CD4-positive, alpha-beta T cell treated with Interleukin-6 at 100 ng/mL for 8 hours (primary cell): ENCODE measurements at regions not wholly inside any gene's neighbourhood (a gene's known extent, or its start where the extent isn't known, plus 50 kb on each side); places are given as distances from the start of the nearest gene placed in this dataset.
"Not testable (repeated sequence)": the region's sequence is repeated elsewhere in the genome, so short reads cannot be mapped to it uniquely, and the experiment has no call there.

Source experiments
- DNase-seq: peaks from one replicate; pipeline ENCODE4 v3.0.0-alpha.2; 2020; ENCODE audit warnings: mixed read lengths, low spot score

DNA sequence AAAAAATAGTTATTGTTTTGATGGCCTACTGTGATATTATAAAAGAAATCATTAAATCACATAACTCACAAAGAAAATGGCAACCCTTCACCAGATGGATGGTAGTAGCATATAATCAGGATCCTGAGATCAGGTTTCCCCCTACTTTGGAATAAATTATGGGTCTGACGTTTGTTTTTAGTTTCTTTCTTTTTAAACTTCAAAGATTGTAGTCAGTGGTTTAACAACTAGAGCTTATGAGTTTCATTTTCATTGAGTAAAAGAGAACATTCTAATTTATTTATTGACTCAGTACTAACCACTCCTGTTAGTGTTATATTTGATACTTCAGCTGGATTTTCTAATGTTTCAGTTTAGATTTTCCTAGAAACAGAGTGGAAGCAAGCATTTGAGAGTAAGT lies 218.0 kb upstream of the PCSK5 start:
- DNase-seq, result no peak

DNA sequence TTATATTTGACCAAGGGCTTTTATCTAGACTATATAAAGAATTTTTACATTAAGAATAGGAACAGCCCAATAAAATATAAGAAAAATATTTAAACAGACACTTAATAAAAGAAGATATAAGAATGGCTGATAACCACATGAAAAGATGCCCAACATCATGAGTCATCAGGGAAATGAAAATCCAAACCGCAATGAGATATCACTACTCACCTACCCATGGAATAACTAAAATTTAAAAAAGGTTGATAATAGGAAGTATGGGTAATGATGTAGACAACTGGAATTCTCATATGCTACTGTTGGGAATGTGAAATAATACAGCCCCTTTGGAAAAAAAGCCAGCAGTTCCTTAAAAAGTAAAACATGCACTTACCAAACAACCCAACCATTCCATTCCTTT lies 206.9 kb upstream of the PCSK5 start:
- DNase-seq, result no peak

DNA sequence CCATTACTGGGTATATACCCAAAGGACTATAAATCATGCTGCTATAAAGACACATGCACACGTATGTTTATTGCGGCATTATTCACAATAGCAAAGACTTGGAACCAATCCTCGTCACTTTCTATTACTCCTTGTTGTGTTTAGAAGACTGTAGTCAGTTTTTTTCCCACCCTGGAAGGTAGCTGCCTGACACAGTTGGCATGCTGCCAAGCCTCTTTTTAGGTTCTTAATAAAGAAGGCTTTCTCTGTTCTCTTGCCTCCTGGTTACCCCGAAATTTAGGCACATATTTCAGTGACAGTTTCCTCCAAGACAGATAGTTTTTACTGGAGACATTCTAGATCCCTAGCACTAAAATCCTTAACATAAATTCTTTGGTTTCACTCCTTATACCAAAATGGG lies 205.4 kb upstream of the PCSK5 start:
- DNase-seq, result no peak

DNA sequence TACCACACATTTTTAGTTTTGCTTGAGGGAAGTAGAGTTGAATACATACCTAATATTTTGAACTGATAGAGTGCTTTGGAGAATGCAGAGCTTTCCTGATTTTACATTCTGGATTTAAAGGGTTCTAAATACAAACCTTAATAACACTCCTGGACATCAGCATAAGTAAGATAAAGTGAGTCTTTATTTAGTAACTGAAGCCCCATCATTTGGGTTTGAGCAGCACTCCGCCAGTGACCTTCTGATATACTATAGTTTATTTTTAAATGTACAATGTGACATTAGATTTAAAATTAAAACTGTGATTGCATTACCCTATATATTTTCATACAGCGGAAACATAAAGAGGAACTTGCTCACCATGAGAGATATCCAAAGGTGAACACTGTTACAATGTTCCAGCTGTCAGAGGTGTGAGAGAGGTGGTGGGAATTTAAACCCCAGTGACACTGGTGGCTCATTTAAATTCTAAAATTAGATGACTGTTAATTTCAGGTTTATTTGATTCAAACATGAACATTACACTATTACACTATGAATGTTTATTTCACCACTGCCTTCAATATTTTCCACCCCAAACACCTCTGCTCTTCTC lies 203.0 kb upstream of the PCSK5 start:
- DNase-seq, result no peak

DNA sequence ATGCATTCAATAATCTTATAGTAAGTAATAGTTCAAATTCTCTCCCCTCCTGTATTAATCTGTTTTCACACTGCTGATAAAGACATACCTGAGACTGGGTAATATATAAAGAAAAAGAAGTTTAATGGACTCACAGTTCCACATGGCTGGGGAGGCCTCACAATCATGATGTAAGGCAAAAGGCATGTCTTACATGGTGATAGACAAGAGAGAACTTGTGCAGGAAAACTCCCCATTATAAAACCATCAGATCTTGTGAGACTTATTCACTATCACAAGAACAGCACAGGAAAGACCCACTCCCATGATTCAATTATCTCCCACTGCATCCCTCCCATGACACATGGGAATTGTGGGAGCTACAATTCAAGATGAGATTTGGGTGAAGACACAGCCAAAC lies 199.9 kb upstream of the PCSK5 start:
- not testable (repeated sequence) for DNase-seq

DNA sequence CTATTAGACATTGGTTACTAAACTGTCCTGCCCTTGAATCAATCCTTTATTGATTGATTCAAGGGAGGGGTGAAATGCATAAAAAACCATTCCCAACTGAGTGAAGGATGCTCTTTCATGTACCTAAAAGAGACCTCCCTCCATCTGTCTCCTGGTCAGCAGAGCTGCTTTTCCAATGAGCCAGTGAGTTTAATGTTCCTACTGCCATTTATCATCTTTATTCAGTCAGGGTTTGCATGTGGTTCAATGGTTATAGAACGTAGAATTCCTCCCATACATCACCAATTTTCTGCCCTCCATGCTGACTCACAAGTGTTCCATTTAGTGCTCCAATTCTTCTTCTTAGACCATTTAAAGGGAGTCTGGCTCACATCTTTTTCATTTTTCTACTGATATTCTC lies 199.1 kb upstream of the PCSK5 start:
- DNase-seq, result no peak

DNA sequence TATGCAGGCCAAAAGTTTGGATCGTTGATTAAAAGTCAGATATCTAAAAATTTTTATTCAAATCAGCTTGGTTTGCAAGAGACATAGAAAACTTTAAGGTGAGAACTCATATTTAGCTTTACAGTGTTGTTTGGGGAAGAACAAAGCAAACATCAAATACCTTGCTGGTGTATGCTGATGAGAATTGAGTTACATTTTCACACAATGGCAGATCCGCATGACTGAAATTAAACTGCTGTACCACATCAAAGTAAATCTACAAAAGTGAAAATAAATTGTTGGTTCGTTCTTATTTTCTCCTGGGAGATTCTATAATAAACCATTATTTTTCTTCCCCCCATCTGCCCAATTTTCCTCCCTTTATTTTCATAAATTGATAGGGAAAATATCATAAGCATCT lies 198.2 kb upstream of the PCSK5 start:
- DNase-seq, result no peak

DNA sequence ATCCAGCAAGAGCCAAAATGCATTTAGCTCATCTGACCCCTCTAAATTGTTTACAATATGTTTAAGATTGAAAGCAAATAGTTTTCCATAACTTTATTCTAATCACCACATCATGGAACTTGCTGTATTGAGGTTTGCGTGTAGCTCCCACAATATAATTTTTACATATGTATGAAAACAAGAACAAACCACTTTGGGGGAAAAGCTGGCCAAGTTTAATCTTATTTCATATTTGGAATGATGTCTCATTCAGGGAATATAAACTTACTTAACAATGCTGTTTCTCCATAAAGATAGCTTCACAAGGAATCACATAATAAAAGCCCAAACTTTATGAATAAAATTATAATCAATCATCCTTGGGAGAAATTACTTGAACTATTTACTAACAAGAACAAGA lies 194.6 kb upstream of the PCSK5 start:
- no peak for DNase-seq

DNA sequence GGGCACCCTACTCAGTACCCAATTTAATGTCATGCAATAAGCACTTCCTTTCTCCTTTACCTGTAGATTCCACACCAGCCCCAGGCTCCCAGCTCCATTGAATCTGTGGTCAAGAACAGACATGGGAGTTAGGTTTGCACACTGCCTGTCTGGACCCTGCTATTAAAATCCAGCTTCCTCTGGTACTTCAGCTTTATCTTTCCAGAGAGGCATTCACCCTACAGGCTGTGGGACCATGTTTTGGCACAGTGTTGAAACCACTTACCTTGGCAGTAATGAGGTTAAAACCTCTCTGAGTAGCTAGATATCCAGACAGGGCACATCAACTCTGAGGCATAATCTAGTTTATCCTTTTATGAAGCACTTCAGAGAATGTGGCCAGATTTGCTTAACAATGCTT lies 191.5 kb upstream of the PCSK5 start:
- no peak for DNase-seq

DNA sequence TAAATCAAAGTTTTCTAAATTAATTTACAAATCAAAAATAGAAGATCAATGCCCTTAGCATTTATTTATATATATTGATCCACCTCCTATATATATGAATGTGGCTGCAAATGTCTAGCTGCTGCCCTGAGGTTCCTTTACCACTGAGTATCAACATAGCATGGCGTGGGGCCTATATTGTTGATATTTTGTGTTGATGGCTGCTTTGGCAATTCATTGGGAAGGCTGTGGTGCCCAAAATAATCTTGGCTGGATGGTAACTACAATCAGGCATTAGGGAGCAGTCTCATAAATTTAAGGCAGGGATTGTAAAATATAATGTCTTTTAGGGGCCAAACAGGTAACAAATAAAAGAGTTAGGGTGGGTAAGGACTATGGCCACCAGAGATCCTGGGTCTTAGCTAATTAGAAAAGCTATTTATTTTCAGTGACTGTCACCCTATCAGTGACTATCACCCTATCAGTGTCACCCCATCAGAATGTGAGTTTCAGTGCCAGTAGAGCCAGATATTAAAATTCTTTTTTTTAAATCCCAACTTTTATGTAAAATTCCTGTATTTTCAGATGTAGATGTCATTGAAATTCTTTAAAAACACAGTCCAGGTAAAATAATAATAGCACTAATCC lies 190.7 kb upstream of the PCSK5 start:
- DNase-seq, result no peak

DNA sequence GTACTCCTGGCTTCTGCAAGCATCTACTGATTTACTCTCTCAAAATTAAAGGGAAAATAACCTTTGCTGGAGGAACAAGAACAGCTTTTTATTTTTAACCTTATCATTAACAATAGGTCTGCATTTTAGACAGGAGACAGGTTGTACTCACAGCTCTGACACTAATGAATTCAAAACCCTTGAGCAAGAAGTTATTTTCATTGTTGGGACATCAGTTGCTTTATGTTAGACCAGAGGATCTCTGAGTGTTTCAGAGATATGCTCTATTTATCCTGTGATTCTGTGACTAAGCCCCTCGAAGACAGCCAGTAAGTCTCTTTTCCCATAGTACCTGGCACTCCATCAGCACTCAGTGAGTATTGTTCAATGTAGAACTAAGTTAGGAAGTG lies 190.2 kb upstream of the PCSK5 start:
- DNase-seq, result no peak

DNA sequence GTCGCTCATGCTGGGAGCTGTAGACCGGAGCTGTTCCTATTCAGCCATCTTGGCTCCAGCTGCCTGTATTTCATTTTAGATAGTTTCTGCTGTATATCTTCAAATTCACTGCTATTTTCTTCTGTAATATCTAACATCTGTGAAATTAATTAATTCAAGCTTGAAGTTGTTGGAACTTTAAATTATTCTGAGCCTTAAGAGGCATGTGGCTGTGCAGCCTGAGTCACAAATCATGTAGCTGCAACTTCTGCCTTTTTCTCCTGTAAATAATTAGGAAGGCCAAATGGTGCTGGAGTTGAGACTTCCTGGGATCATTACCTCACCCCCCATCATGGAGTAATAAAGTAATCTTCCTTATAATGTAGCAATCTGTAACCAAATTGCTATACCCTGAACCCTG lies 183.3 kb upstream of the PCSK5 start:
- DNase-seq, result no peak

DNA sequence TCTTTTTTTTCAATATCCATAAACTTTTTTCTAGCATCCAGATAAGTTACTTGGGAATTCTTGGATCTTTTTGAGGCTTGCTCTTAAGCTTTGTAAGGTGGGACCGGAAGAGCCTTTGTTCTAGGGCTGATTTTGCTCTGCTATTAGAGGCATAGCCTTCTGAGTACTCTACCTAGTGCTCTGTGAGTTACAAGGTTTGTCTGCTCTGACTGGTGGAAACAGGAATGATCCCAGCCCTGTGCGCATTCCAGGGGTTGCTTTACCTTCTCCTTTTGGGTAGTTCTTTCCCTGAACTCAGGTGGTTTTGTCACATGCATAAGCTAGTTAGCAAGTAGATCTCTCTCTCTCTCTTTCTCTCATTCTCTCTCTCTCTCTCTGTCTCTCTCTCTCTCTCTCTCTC lies 180.8 kb upstream of the PCSK5 start:
- no peak for DNase-seq

DNA sequence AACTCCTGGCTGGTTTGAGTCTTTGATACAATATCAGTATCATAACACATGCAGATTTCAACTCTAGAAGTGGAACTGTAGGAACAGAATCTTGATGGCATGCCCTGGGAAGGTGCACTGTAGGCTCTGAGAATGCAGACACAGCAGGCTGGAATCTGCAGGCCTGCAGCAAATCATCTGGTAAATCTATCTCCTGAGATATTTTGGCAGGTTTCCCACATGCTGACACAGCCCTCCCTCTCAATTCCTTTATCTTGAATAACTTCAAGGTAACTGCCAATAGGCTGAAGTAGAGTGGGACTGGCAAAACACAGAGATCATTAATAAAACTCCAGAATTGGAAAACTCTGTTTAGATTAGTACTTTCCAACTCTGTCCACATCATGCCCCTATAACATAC lies 177.8 kb upstream of the PCSK5 start:
- DNase-seq, result no peak

DNA sequence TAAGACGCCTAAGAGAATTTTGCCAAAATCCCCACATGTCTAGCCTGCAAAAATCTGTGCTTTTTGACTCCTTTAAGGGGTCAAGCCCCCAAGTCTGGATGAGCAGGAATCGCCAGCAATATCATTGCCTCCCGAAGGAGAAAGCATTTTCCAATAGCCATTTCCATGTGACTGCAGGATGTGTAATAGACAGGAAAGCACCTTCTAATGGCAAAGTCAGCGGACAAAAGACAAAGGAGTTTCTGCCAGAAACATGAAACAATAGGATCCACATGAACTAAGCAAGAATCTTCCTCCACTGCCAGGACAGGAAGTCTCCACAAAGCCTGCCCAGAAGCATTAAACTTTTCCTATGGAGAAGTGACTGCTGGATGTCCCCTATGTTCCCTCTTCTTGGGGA lies 177.1 kb upstream of the PCSK5 start:
- DNase-seq, result no peak

DNA sequence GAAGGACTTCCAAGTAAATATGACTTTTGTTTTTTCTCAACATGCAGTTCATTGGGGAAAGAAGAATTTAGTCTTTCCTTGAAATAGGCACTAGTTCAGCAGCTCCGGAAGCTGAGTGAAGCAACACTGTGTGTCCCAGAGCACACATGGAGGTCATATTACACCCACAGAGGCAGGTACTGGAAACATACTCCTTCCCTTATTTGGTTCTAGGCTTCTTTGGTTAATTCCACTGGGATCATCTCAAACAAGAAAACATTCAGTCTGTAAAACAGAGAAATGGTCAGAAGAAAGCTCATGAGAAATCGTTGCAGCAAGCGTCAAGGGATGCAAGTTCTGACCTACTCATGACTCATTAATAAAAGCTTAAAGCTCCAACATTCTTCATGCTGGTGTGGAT lies 175.1 kb upstream of the PCSK5 start:
- DNase-seq, result no peak

DNA sequence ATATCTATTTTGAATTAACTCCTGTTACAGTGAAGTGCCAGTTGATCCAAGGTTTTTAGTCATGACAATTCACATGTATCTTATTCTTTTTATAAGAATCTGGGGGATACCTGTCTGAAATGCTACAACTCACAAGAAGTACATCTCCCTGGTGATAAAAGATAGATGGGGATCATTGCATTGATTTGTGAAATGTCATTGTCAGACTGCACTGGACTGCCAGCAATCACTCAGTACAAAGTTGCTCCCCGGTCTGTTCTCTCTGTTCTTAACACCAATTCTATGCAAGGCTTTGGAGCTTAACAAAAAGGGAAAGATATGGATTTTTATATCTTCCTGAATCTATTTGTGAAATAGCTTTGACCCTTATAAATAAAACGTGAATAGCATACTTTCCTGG lies 171.8 kb upstream of the PCSK5 start:
- DNase-seq, result no peak

DNA sequence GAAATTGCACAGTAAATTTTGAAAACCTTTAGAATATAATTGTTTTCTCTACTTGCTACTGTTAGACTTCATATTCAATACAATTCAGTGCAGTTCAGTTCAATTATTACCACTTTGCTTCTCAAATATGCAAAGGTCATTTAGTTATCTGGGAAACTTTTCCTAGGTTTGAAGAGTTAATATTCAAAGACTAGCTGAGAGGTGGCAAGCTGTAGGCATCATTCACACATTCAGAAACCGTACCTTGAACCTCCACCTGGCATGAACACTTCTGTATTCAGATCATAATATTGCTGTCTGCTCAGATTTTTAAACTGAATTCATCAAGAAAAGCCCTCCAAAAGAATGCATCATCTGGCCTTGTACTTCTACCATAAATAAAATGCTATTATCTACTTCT lies 162.1 kb upstream of the PCSK5 start:
- DNase-seq, result no peak

DNA sequence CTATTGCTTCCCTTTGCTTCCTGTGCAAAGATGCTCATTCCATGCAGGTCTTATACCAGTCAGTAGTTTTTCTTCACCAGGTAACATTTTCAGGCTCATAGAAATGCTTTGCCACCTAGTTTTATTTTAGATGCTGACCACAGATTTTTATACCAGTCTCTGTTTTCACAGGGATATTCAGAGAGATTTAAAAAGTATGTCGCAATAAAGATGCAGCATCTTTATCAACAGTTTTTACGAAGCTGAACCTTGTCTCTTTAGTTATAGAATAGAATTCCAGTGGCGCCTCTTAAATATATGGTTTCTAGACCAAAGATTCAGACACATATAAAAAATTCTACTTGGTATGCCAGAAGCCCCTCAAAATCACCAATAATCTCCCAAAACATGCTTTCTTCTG lies 155.7 kb upstream of the PCSK5 start:
- no peak for DNase-seq

DNA sequence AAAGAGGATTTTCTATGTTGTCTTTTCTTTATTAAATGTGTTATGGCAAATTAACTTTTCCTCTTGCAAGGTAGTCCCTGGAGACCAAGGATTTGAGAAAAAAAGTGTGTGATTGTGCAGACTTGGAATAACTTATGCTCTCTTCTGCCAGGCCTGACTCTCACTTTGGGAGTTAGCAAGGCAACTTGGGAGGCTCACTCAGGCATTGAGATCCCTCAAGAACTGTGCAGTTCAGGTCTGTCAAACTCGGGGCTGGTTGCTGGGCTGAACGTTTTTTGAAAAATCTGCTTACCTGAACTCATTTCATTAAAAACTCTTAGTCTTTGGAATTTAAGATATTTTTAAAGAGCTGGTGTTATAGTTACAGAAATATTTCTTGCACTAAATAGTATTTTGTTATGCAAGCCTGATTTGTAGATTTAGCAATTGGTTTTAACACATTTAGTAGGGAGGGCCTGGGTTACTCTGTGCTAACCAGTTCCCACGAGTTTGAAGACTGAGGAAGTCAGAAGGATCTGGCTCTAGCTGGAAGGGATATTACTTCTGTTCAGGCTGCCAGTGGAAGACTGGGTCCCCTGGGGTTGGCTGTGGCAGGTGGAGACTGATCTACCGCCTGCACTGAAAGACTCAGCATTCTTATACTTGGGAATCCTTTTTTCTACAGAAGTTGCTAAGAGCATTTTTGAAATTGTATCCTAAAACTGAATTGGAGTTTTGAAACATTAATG lies 150.4 kb upstream of the PCSK5 start:
- no peak for DNase-seq

DNA sequence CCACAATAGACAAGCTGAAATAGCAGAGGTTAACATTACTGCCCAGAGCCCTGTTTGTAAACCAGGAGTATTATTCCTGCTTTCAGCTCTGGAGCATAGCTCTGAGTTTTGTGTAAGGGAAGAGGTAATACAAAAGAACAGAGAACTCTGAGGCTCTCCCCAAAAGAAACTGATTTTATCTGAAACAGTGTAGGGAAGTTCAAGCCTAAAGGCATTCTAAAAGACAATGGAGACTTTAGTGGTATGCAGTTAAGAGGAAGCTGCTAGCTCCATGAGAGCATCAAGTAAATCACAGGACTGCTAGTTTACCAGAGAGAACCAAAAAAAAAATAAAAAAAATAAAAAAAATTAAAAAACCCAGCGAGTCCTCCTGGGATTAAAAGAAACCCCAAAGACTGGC lies 146.6 kb upstream of the PCSK5 start:
- no peak for DNase-seq

DNA sequence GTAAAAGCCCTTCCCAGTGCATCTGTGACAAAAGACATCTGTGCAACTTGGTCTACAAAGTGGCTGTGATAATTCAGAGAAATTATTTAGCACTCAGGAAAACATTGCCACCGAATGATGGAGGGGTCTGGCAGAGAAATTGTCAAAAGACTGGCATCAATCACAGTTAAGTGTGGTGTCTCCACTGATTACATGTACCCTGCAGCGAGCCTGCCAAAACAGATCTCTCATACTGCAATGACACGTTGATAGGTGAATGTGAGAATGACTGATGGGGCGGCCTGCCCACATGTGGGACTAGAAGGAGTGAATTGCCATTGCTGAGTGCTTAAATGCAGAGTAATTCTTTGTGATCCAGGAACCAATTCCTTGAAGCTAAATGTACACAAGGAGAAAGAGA lies 136.4 kb upstream of the PCSK5 start:
- no peak for DNase-seq

DNA sequence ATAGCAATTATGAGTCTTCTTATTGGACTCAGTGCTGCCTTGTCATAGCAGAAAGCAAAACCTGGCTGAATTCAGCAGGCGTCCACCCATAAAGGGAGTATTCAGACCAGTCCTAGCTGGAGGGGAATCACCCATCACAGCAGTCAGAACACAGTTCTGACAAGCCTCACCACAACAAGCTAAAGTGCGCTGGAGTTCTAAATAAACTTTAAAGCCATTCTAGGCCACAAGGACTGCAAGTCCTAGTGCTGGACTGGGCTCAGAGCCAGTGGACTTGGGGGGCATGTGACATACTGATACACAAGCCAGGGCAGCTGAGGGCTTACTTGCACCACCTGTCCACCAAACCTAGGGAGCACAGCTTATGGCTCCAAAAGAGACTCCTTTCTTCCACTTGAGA lies 115.3 kb upstream of the PCSK5 start:
- DNase-seq, result no peak
